OCI-LY7 (cell line): ENCODE measurements at regions not wholly inside any gene's neighbourhood (a gene's known extent, or its start where the extent isn't known, plus 50 kb on each side); places are given as distances from the start of the nearest gene placed in this dataset.

Source experiments
- BruUV-seq: library from RNA; stranded (reverse); fragments of 400-500 nt; replicated peaks from 2 replicates; lab custom pipeline; 2021; lab: Mats Ljungman, UMichigan
- CTCF ChIA-PET: fragments of 300-600 bp; sonication (Branson Sonifier 250); formaldehyde crosslinking; loops from one replicate; lab custom pipeline; 2022; ENCODE audit warnings: antibody characterized with exemption; ENCODE audit not compliant: unreplicated experiment; lab: Charles Lee
- POLR2A ChIA-PET: fragments of 300-600 bp; sonication (Branson Sonifier 250); formaldehyde crosslinking; loops from one replicate; lab custom pipeline; 2022; ENCODE audit warnings: antibody characterized with exemption; lab: Charles Lee
- DNase-seq: peaks from one replicate; pipeline ENCODE4 v3.0.0-alpha.2; 2015; ENCODE audit warnings: low spot score
- H2AFZ ChIP-seq: fragments of 200-600 bp; sonication (generic), shearing (Covaris generic); 2 replicates; pipeline ENCODE4 v1.6.1; 2014; ENCODE audit warnings: mild to moderate bottlenecking, antibody characterized with exemption, low read length, moderate library complexity
- H3K27ac ChIP-seq: fragments of 200-600 bp; sonication (generic); 2 replicates; pipeline ENCODE4 v1.5.1; 2014; ENCODE audit warnings: mixed run types, low read depth, mild to moderate bottlenecking, moderate library complexity, low read length, inconsistent platforms; ENCODE audit not compliant: poor library complexity, severe bottlenecking
- H3K36me3 ChIP-seq: fragments of 200-600 bp; sonication (generic); 2 replicates; pipeline ENCODE4 v1.6.1; 2014; ENCODE audit warnings: mild to moderate bottlenecking, antibody characterized with exemption, low read length, moderate library complexity, mixed read lengths; ENCODE audit not compliant: insufficient read depth
- H3K4me1 ChIP-seq: fragments of 200-600 bp; sonication (generic); 2 replicates; pipeline ENCODE4 v1.5.1; 2014; ENCODE audit warnings: mild to moderate bottlenecking, low read length; ENCODE audit not compliant: insufficient read depth, poor library complexity, severe bottlenecking
- H3K4me2 ChIP-seq: fragments of 200-600 bp; sonication (generic); 2 replicates; pipeline ENCODE4 v1.6.1; 2014; ENCODE audit warnings: mild to moderate bottlenecking, low read length
- H3K4me3 ChIP-seq: fragments of 200-600 bp; sonication (generic); 2 replicates; pipeline ENCODE4 v1.5.1; 2014; ENCODE audit warnings: mild to moderate bottlenecking, low read depth, low read length; ENCODE audit not compliant: poor library complexity, severe bottlenecking
- H3K79me2 ChIP-seq: fragments of 200-600 bp; sonication (generic); 2 replicates; pipeline ENCODE4 v1.6.1; 2016; ENCODE audit warnings: low read depth, mild to moderate bottlenecking, low read length, moderate library complexity, mixed read lengths; ENCODE audit not compliant: insufficient read depth
- H3K9me2 ChIP-seq: fragments of 200-600 bp; sonication (generic); 2 replicates; pipeline ENCODE4 v1.6.1; 2016; ENCODE audit warnings: mild to moderate bottlenecking, low read length, mixed read lengths; ENCODE audit not compliant: insufficient read depth
- H3K9me3 ChIP-seq: fragments of 200-600 bp; sonication (generic); 2 replicates; pipeline ENCODE4 v1.6.1; 2014; ENCODE audit warnings: mild to moderate bottlenecking, mixed run types, low read length, mixed read lengths
- H4K20me1 ChIP-seq: fragments of 200-600 bp; sonication (generic); 2 replicates; pipeline ENCODE4 v1.6.1; 2014; ENCODE audit warnings: mild to moderate bottlenecking, antibody characterized with exemption, low read length, moderate library complexity, mixed read lengths; ENCODE audit not compliant: insufficient read depth
- CTCF ChIP-seq: fragments of 200-600 bp; sonication (generic); conservative IDR thresholded peaks from 2 replicates; pipeline ENCODE4 v1.5.1; 2014; ENCODE audit warnings: mild to moderate bottlenecking, antibody characterized with exemption, low read length, moderate library complexity, mixed read lengths
- EZH2phosphoT487 ChIP-seq: fragments of 200-600 bp; sonication (generic); IDR thresholded peaks from 2 replicates; pipeline ENCODE4 v1.6.1; 2018; ENCODE audit warnings: low read depth, borderline replicate concordance, mild to moderate bottlenecking, mixed run types, antibody characterized with exemption, low read length, moderate library complexity, mixed read lengths
- intact Hi-C: fragments of 100-400 bp; cut with micrococcal nuclease; formaldehyde crosslinking; loops from one replicate; pipeline ENCODE4 v1.10.0; 2022; ENCODE audit not compliant: unreplicated experiment

DNA sequence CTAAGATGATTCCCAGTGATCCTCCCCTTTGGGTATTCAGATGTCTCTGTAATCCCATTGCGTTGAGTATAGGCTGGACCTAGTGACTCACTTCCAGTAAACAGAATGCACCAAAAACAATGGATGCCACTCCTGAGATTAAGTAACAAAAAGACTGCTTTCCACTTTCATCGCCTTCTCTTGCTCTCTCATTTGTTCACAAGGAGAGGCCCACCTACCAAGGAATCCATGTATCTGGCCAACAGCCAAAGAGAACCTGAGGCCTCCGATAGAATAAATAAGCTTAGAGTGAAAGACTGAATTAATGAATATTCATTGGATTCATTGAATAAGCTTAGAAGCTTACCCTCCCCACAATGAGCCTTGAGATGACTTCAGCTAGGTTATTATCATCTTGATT, 454.6 kb downstream of the KCNA4 start:
- Histone ChIP-seq H3K36me3 (no peaks in the 10 kb centered on the region), H3K4me2 (no peak overlapping the region), H2AFZ (no peak overlapping the region), H3K4me1 (no peaks in the 10 kb centered on the region), H4K20me1 (no peaks in the 10 kb centered on the region), H3K79me2 (no peaks in the 10 kb centered on the region), H3K9me2 (no peaks in the 10 kb centered on the region), H3K4me3 (no peak overlapping the region), H3K9me3 (no peaks in the 10 kb centered on the region), H3K27ac (no peak overlapping the region)
- ChIA-PET POLR2A (no interaction called here), CTCF (no interaction called here)
- TF ChIP-seq CTCF (no peak), EZH2phosphoT487 (no peak)
- intact Hi-C loops: no loop called here
- no peak for DNase-seq
- BruUV-seq: no TSS peak

- H3K4me2 ChIP-seq: no peak overlapping the region
- no peak for TF ChIP-seq CTCF
- no peak for TF ChIP-seq EZH2phosphoT487
- no peaks in the 10 kb centered on the region for H4K20me1 ChIP-seq
- CTCF ChIA-PET: no interaction called here
- H3K36me3 ChIP-seq: no peaks in the 10 kb centered on the region
- intact Hi-C loops: no loop called here
- H3K79me2 ChIP-seq: no peaks in the 10 kb centered on the region
- DNase-seq: no peak
- no peaks in the 10 kb centered on the region for H3K9me3 ChIP-seq
- H3K9me2 ChIP-seq: no peaks in the 10 kb centered on the region
- H3K27ac ChIP-seq: no peak overlapping the region
- POLR2A ChIA-PET: interaction anchor here (0.8 kb wide), 1 partner anchor 9 kb away, joined by 4 read pairs; no protein-coding TSS in a partner anchor
- BruUV-seq: no TSS peak
- no peaks in the 10 kb centered on the region for H3K4me1 ChIP-seq
- H3K4me3 ChIP-seq: no peak overlapping the region
- no peak overlapping the region for H2AFZ ChIP-seq
These were observed 462.8 kb downstream of the KCNA4 start for GRCh38 chr11:29553990-29554389.

- TF ChIP-seq CTCF: no peak
- TF ChIP-seq EZH2phosphoT487: no peak
- intact Hi-C loops: no loop called here
- DNase-seq: no peak
- no peak overlapping the region for H3K4me2 ChIP-seq
- H3K27ac ChIP-seq: no peak overlapping the region
- no peak overlapping the region for H2AFZ ChIP-seq
- ChIA-PET POLR2A (no interaction called here), CTCF (no interaction called here)
- no peaks in the 10 kb centered on the region for H3K79me2 ChIP-seq
- BruUV-seq: no TSS peak
- no peaks in the 10 kb centered on the region for H4K20me1 ChIP-seq
- no peaks in the 10 kb centered on the region for H3K4me1 ChIP-seq
- no peaks in the 10 kb centered on the region for H3K9me3 ChIP-seq
- H3K9me2 ChIP-seq: no peaks in the 10 kb centered on the region
- H3K4me3 ChIP-seq: no peak overlapping the region
- H3K36me3 ChIP-seq: no peaks in the 10 kb centered on the region
These were observed 478.3 kb downstream of the KCNA4 start for GRCh38 chr11:29538339-29539036.
